Fibroblast of skin of back (primary cell): ENCODE measurements at regions not wholly inside any gene's neighbourhood (a gene's known extent, or its start where the extent isn't known, plus 50 kb on each side); places are given as distances from the start of the nearest gene placed in this dataset.
A peak's percentile ranks its signal among the peaks of the same experiment; 100 is the strongest.
"Not testable (repeated sequence)": the region's sequence is repeated elsewhere in the genome, so short reads cannot be mapped to it uniquely, and the experiment has no call there.

Experiments used
- DNase-seq: peaks from one replicate; pipeline ENCODE4 v3.0.0-alpha.2; 2013

DNA sequence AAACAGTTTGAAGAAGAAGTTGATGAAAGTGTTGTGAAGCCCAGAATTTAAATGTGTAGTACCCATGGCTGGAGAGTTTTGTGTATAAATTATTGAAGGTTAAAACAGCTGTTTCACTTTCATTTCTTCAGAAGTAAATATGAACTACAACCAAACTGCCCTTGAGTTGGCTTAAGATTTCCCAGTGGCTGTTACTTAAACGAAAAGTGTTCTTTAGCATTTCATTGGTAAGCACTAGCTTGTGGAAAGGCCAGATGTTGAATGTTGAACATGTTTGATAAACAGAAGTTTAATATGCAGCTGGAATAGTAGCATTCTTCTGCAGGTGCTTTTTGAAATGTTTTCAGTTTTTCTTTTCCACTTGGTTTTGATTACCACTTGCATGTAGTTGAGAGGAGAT, 83.2 kb upstream of the TNRC6B start:
- DNase-seq = no peak

GRCh38 chr22:40099887-40100286, 77.8 kb upstream of the TNRC6B start:
- DNase-seq = not testable (repeated sequence)

GRCh38 chr22:40105755-40106154, 72.0 kb upstream of the TNRC6B start:
- DNase-seq = no peak

GRCh38 chr22:40107244-40107643, 70.5 kb upstream of the TNRC6B start:
- no peak for DNase-seq

- peak; percentile 32 for DNase-seq
These were observed 69.8 kb upstream of the TNRC6B start for GRCh38 chr22:40107851-40108378.

- no peak for DNase-seq
These were observed 69.3 kb upstream of the TNRC6B start for GRCh38 chr22:40108396-40108795.

GRCh38 chr22:40108926-40109325, 68.8 kb upstream of the TNRC6B start:
- DNase-seq = not testable (repeated sequence)

DNA sequence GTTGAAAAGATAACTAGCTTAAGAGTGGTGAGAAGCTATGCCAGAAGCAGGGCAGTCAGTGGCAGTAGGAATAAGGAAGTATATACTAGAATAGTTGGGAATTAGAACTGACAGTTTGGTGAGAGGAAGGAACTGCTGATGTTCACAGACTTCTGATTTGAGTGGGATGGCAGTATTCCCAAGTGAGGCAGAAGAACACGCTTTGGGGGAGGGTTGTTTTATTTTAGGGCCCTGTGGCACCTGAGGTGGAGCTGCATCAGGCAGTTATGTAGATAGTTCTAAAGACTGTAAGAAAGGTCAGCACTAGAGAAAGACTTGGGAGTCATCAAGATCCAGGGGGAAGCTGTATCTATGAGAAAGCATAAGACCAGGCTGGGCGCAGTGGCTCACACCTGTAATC, 66.3 kb upstream of the TNRC6B start:
- DNase-seq = no peak

- no peak for DNase-seq
These were observed 65.1 kb upstream of the TNRC6B start for GRCh38 chr22:40112595-40112994.

GRCh38 chr22:40113696-40114095, 64.0 kb upstream of the TNRC6B start:
- no peak for DNase-seq

DNA sequence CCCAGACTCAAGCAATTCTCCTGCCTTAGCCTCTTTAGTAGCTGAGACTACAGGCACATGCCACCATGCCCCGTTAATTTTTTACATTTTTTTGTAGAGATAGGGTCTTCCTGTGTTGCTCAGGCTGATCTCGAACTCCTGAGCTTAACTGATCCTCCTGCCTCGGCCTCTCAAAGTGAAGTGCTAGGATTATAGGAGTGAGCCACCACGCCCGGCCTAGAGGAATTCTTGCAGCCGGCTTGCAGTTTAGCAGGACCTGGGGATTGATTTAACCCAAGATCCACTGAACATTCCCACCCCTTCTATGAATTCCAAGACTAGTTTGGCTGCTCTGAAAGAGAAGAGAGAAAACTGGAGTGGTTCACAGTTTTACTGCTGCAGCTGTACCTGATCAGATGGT, 63.3 kb upstream of the TNRC6B start:
- no peak for DNase-seq

- DNase-seq = no peak
These were observed 61.1 kb upstream of the TNRC6B start for GRCh38 chr22:40116496-40117200.

- no peak for DNase-seq
These were observed 58.7 kb upstream of the TNRC6B start for GRCh38 chr22:40118979-40119378.

GRCh38 chr22:40120848-40121247, 56.9 kb upstream of the TNRC6B start:
- DNase-seq = no peak

DNA sequence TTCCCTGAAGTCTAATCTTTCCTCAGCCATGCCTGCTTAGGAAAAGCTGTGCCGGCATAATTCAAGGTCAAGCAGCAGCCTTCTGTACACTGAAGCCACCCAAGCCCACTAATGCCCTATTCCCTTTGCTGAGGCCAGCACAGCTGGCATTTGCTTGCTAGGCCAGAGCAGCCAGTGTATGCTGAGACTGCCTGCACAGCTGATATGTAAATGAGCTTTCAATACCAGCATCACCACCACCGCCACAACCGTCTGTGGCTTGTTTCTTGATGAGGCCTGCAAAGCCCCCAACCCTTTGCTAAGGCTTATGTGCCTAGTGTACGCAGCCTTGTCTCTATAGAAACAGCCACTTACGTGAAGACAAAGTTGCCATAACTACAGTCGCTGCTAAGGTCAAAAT, 56.3 kb upstream of the TNRC6B start:
- DNase-seq = no peak

DNA sequence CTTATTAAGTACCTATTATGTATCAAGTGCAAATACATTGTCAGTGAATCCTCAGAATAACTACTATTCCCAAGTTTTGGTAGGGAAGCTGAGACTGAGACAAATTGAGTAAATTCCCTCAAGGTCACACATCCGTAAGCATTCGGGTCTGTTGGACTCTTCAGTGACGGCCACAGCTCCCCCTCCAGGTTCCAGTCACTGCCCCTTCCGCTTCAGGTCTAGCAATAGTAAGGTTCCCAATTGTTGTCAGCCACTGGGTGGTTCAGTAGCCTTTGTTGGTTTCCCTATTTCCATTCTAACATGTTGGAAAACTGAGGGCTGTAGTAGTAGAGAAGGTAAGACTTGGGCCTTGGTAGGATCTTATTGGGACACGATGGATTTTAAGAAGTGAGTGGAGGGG, 54.9 kb upstream of the TNRC6B start:
- no peak for DNase-seq

DNA sequence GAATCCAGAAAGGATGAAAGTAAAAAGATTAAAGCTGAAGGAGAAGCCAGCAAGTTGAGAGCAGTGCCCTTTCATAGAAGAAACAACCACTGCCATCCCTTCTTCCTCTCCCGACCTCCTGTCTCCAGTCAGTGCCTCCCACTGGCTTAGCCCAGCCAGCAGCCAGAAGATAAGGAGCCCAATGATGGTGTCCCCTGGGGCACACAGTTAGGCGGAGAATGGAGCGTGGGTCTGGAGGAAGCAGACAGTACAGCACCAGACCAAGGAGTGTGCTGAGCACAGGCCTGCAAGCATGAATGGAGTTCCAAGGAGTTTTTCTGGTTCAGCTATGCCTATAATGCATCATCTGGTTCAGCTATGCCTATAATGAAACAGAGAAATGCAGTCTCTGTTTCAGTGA, 54.3 kb upstream of the TNRC6B start:
- peak; percentile 6 for DNase-seq
